B cell (primary cell): ENCODE measurements at regions not wholly inside any gene's neighbourhood (a gene's known extent, or its start where the extent isn't known, plus 50 kb on each side); places are given as distances from the start of the nearest gene placed in this dataset.

Experiments used
- ATAC-seq: fragments of 200-7000 bp; cut with Tn5 transposase; one replicate; pipeline ENCODE4 v1.10.0; 2021; ENCODE audit warnings: low read depth, mild to moderate bottlenecking, moderate number of reproducible peaks, moderate library complexity
- CTCF ChIA-PET: fragments of 350-600 bp; sonication (Branson Sonifier 250); formaldehyde crosslinking; loops from one replicate; lab custom pipeline; 2021; ENCODE audit warnings: antibody characterized with exemption, inconsistent platforms; lab: Charles Lee
- POLR2A ChIA-PET: fragments of 350-600 bp; sonication (Branson Sonifier 250); formaldehyde crosslinking; loops from one replicate; lab custom pipeline; 2021; ENCODE audit warnings: antibody characterized with exemption; lab: Charles Lee
- DNase-seq: peaks from one replicate; pipeline ENCODE4 v3.0.0; 2013
- H2AFZ ChIP-seq: 2 replicates; pipeline ENCODE4 v1.6.1; 2012; ENCODE audit warnings: mild to moderate bottlenecking, low read depth, low read length; ENCODE audit not compliant: insufficient read depth, poor library complexity, severe bottlenecking
- H3K27ac ChIP-seq, 2 donors: 1 replicate in 1 of 2; 2 replicates in 1 of 2; pipeline ENCODE4 v1.5.1; 2012 to 2013; ENCODE audit warnings: low read length in 2 of 2, mild to moderate bottlenecking in 2 of 2, moderate library complexity in 1 of 2
- H3K27me3 ChIP-seq, 4 experiments: fragments of 200-600 bp in 1 of 4; sonication (generic) in 1 of 4; replicated peaks in 1 of 4; 1 replicate in 2 of 4; 2 replicates in 2 of 4; pipeline versions ENCODE4 v1.6.1 to v1.7.0; 2013 to 2016; ENCODE audit warnings: low read length in 3 of 4, mild to moderate bottlenecking in 2 of 4, mixed read lengths in 1 of 4, moderate library complexity in 1 of 4; ENCODE audit not compliant: insufficient read depth in 4 of 4, control insufficient read depth in 3 of 4; ENCODE audit errors: control extremely low read depth in 1 of 4
- H3K36me3 ChIP-seq, 2 experiments: replicated peaks in 1 of 2; 1 replicate in 1 of 2; 2 replicates in 1 of 2; pipeline versions ENCODE4 v1.6.1 to v1.7.1; 2013; ENCODE audit warnings: low read length in 1 of 2; ENCODE audit not compliant: insufficient read depth in 2 of 2, control insufficient read depth in 1 of 2; ENCODE audit errors: control extremely low read depth in 1 of 2, extremely low read depth in 1 of 2
- H3K4me1 ChIP-seq, 2 donors: fragments of 200-600 bp in 1 of 2; sonication (generic) in 1 of 2; 1 replicate in 1 of 2; 2 replicates in 1 of 2; pipeline versions ENCODE4 v1.5.1 to v1.6.1; 2013 to 2017; ENCODE audit warnings: low read length in 2 of 2; ENCODE audit not compliant: control insufficient read depth in 2 of 2, insufficient read depth in 2 of 2
- H3K4me2 ChIP-seq: replicated peaks from 2 replicates; pipeline ENCODE3; 2012; ENCODE audit warnings: mild to moderate bottlenecking, low read depth, low read length; ENCODE audit not compliant: poor library complexity, severe bottlenecking
- H3K4me3 ChIP-seq, 5 experiments: fragments of 200-600 bp in 1 of 5; sonication (generic) in 1 of 5; 1 replicate in 3 of 5; 2 replicates in 2 of 5; pipeline versions ENCODE4 v1.5.1 to v1.7.0; 2011 to 2016; ENCODE audit warnings: low read length in 4 of 5, mild to moderate bottlenecking in 4 of 5, low read depth in 2 of 5, control low read depth in 1 of 5, moderate library complexity in 1 of 5; ENCODE audit not compliant: insufficient read depth in 1 of 5; ENCODE audit errors: control extremely low read depth in 1 of 5, extremely low read depth in 1 of 5
- H3K79me2 ChIP-seq: fragments of 200-600 bp; sonication (generic); one replicate; pipeline ENCODE4 v1.6.0; 2016; ENCODE audit warnings: low read length; ENCODE audit not compliant: control insufficient read depth, insufficient read depth
- H3K9ac ChIP-seq: fragments of 200-600 bp; sonication (generic); 2 replicates; pipeline ENCODE4 v1.6.1; 2017; ENCODE audit warnings: mild to moderate bottlenecking, low read length, moderate library complexity
- H3K9me3 ChIP-seq, 3 donors: one replicate each; pipeline versions ENCODE4 v1.6.1 to v1.7.1; 2013; ENCODE audit warnings: low read length in 2 of 3; ENCODE audit not compliant: control insufficient read depth in 2 of 3, insufficient read depth in 1 of 3; ENCODE audit errors: control extremely low read depth in 1 of 3
- H4K20me1 ChIP-seq: 2 replicates; pipeline ENCODE4 v1.6.0; 2012; ENCODE audit warnings: mild to moderate bottlenecking, low read length; ENCODE audit not compliant: insufficient read depth, control insufficient read depth, poor library complexity, severe bottlenecking
- H3K27ac Mint-ChIP-seq: one replicate; pipeline ENCODE4 v1.8.0; 2021; ENCODE audit warnings: mixed read lengths
- H3K27me3 Mint-ChIP-seq: one replicate; pipeline ENCODE4 v1.8.0; 2021; ENCODE audit warnings: mixed read lengths
- H3K4me1 Mint-ChIP-seq: one replicate; pipeline ENCODE4 v1.8.0; 2021; ENCODE audit warnings: mixed read lengths
- H3K4me3 Mint-ChIP-seq: one replicate; pipeline ENCODE4 v1.8.0; 2021; ENCODE audit warnings: mixed read lengths
- H3K9me3 Mint-ChIP-seq: one replicate; pipeline ENCODE4 v1.8.0; 2022; ENCODE audit warnings: mixed read lengths; ENCODE audit not compliant: insufficient read depth
- EZH2 ChIP-seq: IDR thresholded peaks from 2 replicates; pipeline ENCODE4 v1.6.1; 2012; ENCODE audit warnings: borderline replicate concordance, low read depth, mild to moderate bottlenecking, moderate library complexity, low read length; ENCODE audit not compliant: insufficient read depth, poor library complexity, severe bottlenecking
- WGBS: methylation state at CpG from one replicate; pipeline ENCODE4 v1.1.5; 2013; ENCODE audit warnings: missing lambda C conversion rate; ENCODE audit not compliant: insufficient coverage; 5-methylcytosine and 5-hydroxymethylcytosine counted together
- intact Hi-C: fragments of 100-400 bp; cut with micrococcal nuclease; formaldehyde crosslinking; loops from one replicate; pipeline ENCODE4 v1.10.0; 2022
- TF ChIP-seq, protein P1 (sequence below): fragments of 200-600 bp; IDR thresholded peaks from one replicate; pipeline ENCODE4 v1.8.0; 2022; ENCODE audit warnings: antibody characterized with exemption, mild to moderate bottlenecking

- H2AFZ ChIP-seq, result no peak overlapping the region
- no peaks in the 10 kb centered on the region for H3K27me3 Mint-ChIP-seq
- no peaks in the 10 kb centered on the region for H3K36me3 ChIP-seq
- H3K27me3 ChIP-seq, result no peaks in the 10 kb centered on the region
- TF ChIP-seq, protein P1, sequence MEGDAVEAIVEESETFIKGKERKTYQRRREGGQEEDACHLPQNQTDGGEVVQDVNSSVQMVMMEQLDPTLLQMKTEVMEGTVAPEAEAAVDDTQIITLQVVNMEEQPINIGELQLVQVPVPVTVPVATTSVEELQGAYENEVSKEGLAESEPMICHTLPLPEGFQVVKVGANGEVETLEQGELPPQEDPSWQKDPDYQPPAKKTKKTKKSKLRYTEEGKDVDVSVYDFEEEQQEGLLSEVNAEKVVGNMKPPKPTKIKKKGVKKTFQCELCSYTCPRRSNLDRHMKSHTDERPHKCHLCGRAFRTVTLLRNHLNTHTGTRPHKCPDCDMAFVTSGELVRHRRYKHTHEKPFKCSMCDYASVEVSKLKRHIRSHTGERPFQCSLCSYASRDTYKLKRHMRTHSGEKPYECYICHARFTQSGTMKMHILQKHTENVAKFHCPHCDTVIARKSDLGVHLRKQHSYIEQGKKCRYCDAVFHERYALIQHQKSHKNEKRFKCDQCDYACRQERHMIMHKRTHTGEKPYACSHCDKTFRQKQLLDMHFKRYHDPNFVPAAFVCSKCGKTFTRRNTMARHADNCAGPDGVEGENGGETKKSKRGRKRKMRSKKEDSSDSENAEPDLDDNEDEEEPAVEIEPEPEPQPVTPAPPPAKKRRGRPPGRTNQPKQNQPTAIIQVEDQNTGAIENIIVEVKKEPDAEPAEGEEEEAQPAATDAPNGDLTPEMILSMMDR, result no peak
- TF ChIP-seq EZH2, result no peak
- POLR2A ChIA-PET, result no interaction called here
- no CpG with 5 or more reads among the region's 3 CpGs for WGBS
- H3K27ac Mint-ChIP-seq, result no peak overlapping the region
- no peaks in the 10 kb centered on the region for H3K9me3 Mint-ChIP-seq
- no peak overlapping the region for H3K4me3 ChIP-seq
- ATAC-seq (no peak), DNase-seq (no peak)
- H3K27ac ChIP-seq, result no peak overlapping the region
- H3K79me2 ChIP-seq, result no peaks in the 10 kb centered on the region
- no peaks in the 10 kb centered on the region for H3K4me1 ChIP-seq
- H3K4me3 Mint-ChIP-seq, result no peak overlapping the region
- H3K4me1 Mint-ChIP-seq, result peaks cover 3% of the 10 kb centered on the region
- no peak overlapping the region for H3K4me2 ChIP-seq
- no peaks in the 10 kb centered on the region for H3K9me3 ChIP-seq
- no peaks in the 10 kb centered on the region for H4K20me1 ChIP-seq
- CTCF ChIA-PET, result no interaction called here
- no peak overlapping the region for H3K9ac ChIP-seq
- intact Hi-C loops, result no loop called here
Measured at GRCh38 chrX:69031181-69031580, 134.1 kb downstream of the PJA1 start.

- intact Hi-C loops, result no loop called here
- H3K4me2 ChIP-seq, result no peak overlapping the region
- H3K9me3 ChIP-seq, result no peaks in the 10 kb centered on the region
- ATAC-seq (no peak), DNase-seq (no peak)
- H3K4me1 ChIP-seq, result no peaks in the 10 kb centered on the region
- Mint-ChIP-seq H3K4me3 (no peak overlapping the region), H3K9me3 (no peaks in the 10 kb centered on the region), H3K27ac (no peak overlapping the region), H3K27me3 (no peaks in the 10 kb centered on the region), H3K4me1 (peaks cover 3% of the 10 kb centered on the region)
- H3K27ac ChIP-seq, result no peak overlapping the region
- H4K20me1 ChIP-seq, result no peaks in the 10 kb centered on the region
- H3K9ac ChIP-seq, result no peak overlapping the region
- H3K27me3 ChIP-seq, result no peaks in the 10 kb centered on the region
- H3K4me3 ChIP-seq, result no peak overlapping the region
- no peaks in the 10 kb centered on the region for H3K36me3 ChIP-seq
- WGBS, result 100% methylated on average over 5 of the region's 7 CpGs
- H3K79me2 ChIP-seq, result no peaks in the 10 kb centered on the region
- no peak overlapping the region for H2AFZ ChIP-seq
- ChIA-PET POLR2A (no interaction called here), CTCF (no interaction called here)
- TF ChIP-seq, protein P1, result no peak
- TF ChIP-seq EZH2, result no peak
Measured at GRCh38 chrX:69029771-69030170, 135.5 kb downstream of the PJA1 start.
